ENCODE measurements at regions not wholly inside any gene's neighbourhood (a gene's known extent, or its start where the extent isn't known, plus 50 kb on each side); places are given as distances from the start of the nearest gene placed in this dataset.

DNA sequence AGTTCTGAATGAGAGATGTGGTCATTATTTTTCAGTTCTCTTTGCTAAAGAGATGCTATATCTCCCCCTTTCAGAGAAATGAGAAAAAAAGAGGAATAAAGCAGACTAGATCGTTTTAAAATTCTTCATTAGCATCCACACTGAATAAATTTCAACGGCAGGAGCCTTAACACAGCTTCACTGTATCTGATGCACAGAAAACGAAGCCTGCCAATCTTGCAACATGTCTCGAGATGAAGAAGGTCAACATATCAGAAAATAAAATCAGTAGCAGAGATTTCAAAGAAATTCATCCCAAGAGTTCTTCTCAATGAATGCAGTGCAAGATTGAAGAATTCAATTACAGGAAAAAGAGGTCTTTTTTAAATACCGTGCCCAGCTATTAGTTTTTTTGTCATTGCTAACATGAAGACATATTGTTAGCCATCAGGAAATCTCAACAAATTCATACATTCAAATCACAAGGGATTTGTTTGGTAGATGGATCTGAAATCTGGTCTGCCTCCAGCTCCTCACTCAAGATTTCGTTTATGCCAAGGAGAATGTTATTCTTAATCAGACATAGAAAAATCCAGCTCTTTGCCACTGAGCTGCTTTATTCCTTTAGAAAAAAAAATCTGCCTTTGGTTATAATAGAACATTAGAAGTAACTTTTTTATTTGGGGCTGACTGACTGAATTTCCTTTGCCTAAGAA lies 76.4 kb upstream of the DAB1 start:
- TF ChIP-seq POLR2A (IDR thresholded peaks at IDR 0.05; ENCODE audit: low read depth, low read length): no peak
- no peak for TF ChIP-seq POLR2AphosphoS5 (IDR thresholded peaks at IDR 0.05; ENCODE audit: low read depth, low read length)
- TF ChIP-seq TAF1 (IDR thresholded peaks at IDR 0.05; ENCODE audit: low read depth, low read length): no peak
